Urothelium cell line (cell line): ENCODE measurements at regions not wholly inside any gene's neighbourhood (a gene's known extent, or its start where the extent isn't known, plus 50 kb on each side); places are given as distances from the start of the nearest gene placed in this dataset.
"Not testable (repeated sequence)": the region's sequence is repeated elsewhere in the genome, so short reads cannot be mapped to it uniquely, and the experiment has no call there.

ENCODE experiments used
- DNase-seq: peaks from one replicate; pipeline ENCODE4 v3.0.0; 2011; ENCODE audit warnings: low spot score, mixed read lengths
- FAIRE-seq: peaks from 2 replicates; lab custom pipeline; 2011; peaks lifted over from hg19 to GRCh38; lab: Jason Lieb, UNC

GRCh38 chr5:165393839-165394238 lies 1888.4 kb downstream of the MAT2B start:
- FAIRE-seq (no peak), DNase-seq (no peak)

GRCh38 chr5:165397516-165397915 lies 1892.1 kb downstream of the MAT2B start:
- no peak for FAIRE-seq

GRCh38 chr5:165400086-165400485 lies 1894.7 kb downstream of the MAT2B start:
- DNase-seq = no peak
- no peak for FAIRE-seq

More at GRCh38 chr5:165397516-165397915, 1892.1 kb downstream of the MAT2B start:
- no peak for DNase-seq

GRCh38 chr5:165404917-165405316 lies 1899.5 kb downstream of the MAT2B start:
- FAIRE-seq (no peak), DNase-seq (no peak)

- FAIRE-seq (no peak), DNase-seq (no peak)
Observed at GRCh38 chr5:165405340-165405739, 1899.9 kb downstream of the MAT2B start.

DNA sequence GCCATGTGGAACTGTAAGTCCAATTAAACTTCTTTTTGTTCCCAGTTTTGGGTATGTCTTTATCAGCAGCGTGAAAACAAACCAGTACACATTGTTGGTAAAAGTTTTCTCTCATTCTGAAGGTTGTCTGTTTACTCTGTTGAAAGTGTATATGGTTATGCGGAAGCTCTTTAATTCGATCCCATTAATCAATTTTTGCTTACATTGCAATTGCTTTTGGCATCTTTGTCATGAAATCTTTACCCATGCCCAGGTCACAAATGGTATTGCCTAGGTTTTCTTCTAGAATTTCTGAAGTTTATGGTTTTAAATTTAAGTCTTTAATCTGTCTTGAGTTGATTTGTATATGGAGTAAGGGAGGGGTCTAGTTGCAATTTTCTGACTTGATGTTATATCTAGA lies 1901.9 kb downstream of the MAT2B start:
- no peak for FAIRE-seq
- DNase-seq = no peak

DNA sequence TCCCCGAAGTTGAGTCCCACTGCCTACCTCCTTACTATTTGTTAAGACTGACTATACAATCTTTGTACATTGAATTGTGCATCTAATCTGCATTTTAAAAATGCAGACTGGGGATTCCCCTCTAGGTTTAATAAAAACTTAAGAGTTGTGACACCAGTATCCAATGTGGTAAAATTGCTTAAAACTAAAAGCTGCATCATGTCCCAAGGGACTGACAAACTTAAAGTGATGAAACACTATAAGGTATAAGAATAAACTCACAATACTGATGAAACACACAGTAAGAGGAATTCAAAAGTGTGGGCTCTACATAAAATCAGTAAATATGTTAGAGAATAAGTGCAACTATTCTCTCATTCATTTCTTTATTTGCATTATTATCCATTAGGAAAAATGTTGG lies 1905.1 kb downstream of the MAT2B start:
- no peak for DNase-seq
- FAIRE-seq = no peak

- not testable (repeated sequence) for DNase-seq, FAIRE-seq
Observed at GRCh38 chr5:165411532-165411931, 1906.1 kb downstream of the MAT2B start.

GRCh38 chr5:165420493-165420892 lies 1915.1 kb downstream of the MAT2B start:
- FAIRE-seq = no peak
- DNase-seq = no peak

- DNase-seq (no peak), FAIRE-seq (no peak)
Observed at GRCh38 chr5:165423697-165424299, 1918.4 kb downstream of the MAT2B start.

GRCh38 chr5:165425594-165425993 lies 1920.2 kb downstream of the MAT2B start:
- DNase-seq (no peak), FAIRE-seq (no peak)

DNA sequence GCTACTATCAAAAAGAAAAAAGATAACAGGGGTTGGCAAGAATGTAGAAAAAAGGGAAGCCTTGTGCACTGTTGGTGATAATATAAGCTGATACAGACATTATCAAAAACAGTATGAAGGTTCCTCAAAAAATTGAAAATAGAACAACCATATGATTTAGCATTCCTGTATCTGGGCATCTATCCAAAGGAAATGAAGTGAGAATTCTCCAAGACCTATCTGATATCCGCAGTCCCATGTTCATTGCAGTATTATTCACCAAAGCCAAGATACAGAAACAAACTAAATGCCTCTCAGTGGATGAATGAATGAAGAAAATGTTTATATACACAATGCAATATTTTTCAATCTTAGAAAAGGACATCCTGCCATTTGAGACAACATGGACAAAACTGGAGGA lies 1943.3 kb downstream of the MAT2B start:
- no peak for FAIRE-seq
- no peak for DNase-seq

GRCh38 chr5:165457859-165458481 lies 1952.6 kb downstream of the MAT2B start:
- DNase-seq = no peak
- no peak for FAIRE-seq

DNA sequence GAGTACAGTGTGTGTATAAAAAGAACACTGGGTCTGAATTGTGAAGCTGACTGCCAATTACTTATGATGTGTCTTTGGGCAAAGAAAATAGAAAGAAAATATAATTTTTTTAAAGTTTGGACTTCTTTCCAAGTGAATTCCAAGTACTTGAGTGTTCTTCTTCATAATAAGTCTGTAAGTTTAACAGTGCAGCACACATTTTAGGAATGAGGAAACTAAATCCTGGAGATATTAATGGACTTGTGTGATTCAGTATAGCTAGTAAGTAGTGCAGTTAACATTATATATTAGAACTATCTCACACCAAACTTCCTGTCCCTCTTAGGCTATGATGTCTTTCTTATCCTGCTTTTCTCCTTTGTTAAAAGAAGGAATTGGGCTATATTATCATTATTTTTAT lies 1953.8 kb downstream of the MAT2B start:
- no peak for DNase-seq
- no peak for FAIRE-seq

DNA sequence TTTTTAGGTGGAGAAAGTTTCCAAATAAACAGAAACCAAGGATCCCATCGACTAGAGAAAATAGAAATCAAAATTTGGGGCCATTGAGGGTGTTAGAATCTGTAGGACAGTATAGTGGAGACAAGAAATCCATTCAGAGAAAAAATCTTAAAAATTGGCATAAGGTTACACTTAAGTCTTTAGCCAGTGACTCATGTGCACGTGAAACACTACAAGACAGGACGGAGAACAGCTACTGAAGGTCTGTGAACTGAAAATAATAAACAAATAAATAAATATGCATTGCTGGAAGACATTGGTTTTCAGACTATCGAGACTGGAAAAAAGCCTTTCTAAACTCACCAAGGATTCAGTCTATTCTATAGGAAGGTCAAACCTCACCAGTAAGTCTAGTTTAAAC lies 1955.5 kb downstream of the MAT2B start:
- no peak for DNase-seq

DNA sequence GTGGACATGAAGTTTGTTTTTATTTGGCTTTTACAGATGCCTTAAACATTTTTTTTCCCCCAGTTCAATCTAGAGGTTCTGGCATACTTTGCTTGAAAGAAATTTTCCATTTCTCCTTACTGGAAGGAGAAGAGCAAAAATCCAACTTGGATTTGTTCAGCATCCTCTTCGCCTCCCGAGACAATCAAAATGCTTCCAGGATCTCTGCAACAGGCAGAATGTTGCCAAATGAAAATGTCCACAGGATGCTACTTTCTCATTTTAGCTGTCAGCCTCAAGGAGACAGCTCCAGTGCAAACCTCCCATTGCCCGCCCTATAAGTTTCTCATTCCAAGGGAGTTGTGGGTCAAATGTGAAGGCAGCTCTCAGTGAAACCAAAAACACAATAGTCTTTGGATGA lies 1972.1 kb downstream of the MAT2B start:
- no peak for DNase-seq
- no peak for FAIRE-seq

More for the DNA sequence above, 1955.5 kb downstream of the MAT2B start:
- no peak for FAIRE-seq

- DNase-seq = no peak
- FAIRE-seq = no peak
Observed at GRCh38 chr5:165495829-165496380, 1990.5 kb downstream of the MAT2B start.

- FAIRE-seq = no peak
- peak; percentile 27 for DNase-seq
Observed at GRCh38 chr5:165497707-165498106, 1992.3 kb downstream of the MAT2B start.

DNA sequence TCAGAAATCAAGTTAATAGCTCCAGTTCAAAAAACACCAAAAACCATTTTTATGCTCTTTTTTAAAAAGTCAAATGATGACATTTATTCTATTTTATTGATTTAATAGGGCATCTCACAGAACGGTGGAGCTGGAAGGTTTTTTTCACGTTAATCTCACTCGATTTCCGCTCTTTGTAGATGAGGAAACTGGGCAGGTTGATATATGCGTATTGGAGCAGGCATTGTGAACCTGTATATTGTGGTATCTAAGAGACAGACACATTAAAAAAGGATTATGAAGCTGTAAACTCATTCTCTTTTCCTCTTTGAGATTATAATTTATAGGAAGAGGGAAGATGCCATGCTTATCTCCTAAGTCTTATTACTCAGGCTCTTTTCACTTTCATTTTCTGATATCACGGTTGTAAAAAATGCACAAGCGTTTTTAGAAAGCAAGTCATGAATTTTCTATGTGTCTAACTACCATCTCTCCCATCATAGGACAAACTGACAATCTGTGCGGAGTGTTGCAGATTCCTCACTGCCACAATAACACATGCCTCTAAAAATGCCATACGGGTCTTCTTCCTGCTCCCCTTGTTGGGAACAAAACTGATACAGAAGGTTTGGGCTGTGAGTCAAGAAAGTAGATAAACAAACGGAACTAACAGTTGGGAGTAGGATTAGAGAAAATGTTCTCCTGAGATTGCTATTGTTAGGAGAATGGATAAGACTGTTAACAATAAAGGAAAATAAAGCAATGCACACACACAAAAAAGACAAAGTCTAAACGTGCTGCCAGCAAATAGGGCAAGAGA lies 1997.7 kb downstream of the MAT2B start:
- FAIRE-seq (no peak), DNase-seq (no peak)

DNA sequence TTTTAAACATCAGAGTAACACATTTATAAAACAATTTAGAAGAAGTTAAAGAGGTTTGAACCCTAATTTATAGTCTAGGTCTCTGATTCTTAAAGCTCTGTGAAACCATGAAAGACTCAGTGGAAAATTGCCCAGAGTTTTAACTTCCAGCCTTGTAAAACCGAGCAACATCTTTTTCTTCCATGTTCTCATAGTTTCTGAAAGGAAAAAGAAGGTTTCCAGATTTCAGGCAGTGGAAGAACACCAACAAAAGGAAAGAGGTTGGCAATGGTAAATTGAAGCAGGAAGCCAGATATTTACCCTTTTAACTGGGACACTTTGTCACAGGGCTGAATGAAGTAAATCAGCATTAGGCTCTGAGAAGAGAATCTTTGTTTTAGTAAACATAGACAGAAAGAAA lies 1999.3 kb downstream of the MAT2B start:
- no peak for FAIRE-seq

DNA sequence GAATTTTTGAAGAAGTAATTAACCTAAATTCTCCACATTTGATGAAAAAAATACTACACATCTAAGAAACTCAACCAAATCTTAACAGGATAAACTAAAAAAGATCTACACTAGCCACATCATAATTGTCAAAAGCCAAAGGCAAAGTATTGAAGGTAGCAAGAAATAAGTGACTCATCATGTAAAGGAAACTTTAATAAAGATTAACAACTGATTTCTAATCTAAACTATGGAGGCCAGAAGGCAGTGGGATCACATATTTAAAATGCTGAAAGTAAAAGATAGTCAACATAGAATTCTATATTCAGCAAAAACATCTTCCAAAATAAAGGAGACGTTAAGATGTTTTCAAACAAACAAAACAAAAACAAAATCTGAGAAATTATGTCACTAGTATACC lies 2002.9 kb downstream of the MAT2B start:
- DNase-seq (no peak), FAIRE-seq (no peak)

More for the DNA sequence above, 1999.3 kb downstream of the MAT2B start:
- no peak for DNase-seq

GRCh38 chr5:165508861-165509260 lies 2003.4 kb downstream of the MAT2B start:
- DNase-seq = no peak
- FAIRE-seq = no peak
